Tibial nerve (tissue), 4 donors: ENCODE measurements at regions not wholly inside any gene's neighbourhood (a gene's known extent, or its start where the extent isn't known, plus 50 kb on each side); places are given as distances from the start of the nearest gene placed in this dataset.

Experiments used
- DNase-seq, 2 donors: peaks; one replicate each; pipeline ENCODE4 v3.0.0-alpha.2; 2019; ENCODE audit warnings: low spot score in 2 of 2
- H3K27ac ChIP-seq, 4 donors: fragments of 200-600 bp; sonication (generic) in 3 of 4; one replicate each; pipeline ENCODE4 v1.5.1; 2017 to 2019; ENCODE audit warnings: mild to moderate bottlenecking in 1 of 4
- H3K27me3 ChIP-seq, 2 donors: fragments of 200-600 bp; sonication (generic) in 1 of 2; one replicate each; pipeline versions ENCODE4 v1.5.1 to v1.6.0; 2017 to 2019
- H3K36me3 ChIP-seq, 3 donors: fragments of 200-600 bp; sonication (generic); one replicate each; pipeline ENCODE4 v1.5.1; 2018 to 2019
- H3K4me1 ChIP-seq, 4 donors: fragments of 200-600 bp; sonication (generic) in 3 of 4; one replicate each; pipeline ENCODE4 v1.5.1; 2017 to 2019
- H3K4me3 ChIP-seq, 4 donors: fragments of 200-600 bp; sonication (generic) in 3 of 4; one replicate each; pipeline ENCODE4 v1.5.1; 2017 to 2019; ENCODE audit warnings: mild to moderate bottlenecking in 1 of 4, moderate library complexity in 1 of 4
- H3K9me3 ChIP-seq, 4 donors: fragments of 200-600 bp; sonication (generic) in 3 of 4; one replicate each; pipeline ENCODE4 v1.5.1; 2017 to 2019
- EP300 ChIP-seq, 2 donors: sonication (generic); formaldehyde crosslinking; IDR thresholded peaks; one replicate each; pipeline ENCODE4 v1.6.1; 2017; ENCODE audit warnings: antibody characterized with exemption in 2 of 2, mild to moderate bottlenecking in 1 of 2
- POLR2A ChIP-seq, 2 donors: fragments of 450-650 bp; IDR thresholded peaks; one replicate each; pipeline ENCODE4 v1.6.1; 2017; ENCODE audit warnings: antibody characterized with exemption in 2 of 2, mild to moderate bottlenecking in 2 of 2, moderate library complexity in 2 of 2
- WGBS, 2 donors: methylation state at CpG; one replicate each; pipeline ENCODE4 v1.1.5; 2018; 5-methylcytosine and 5-hydroxymethylcytosine counted together
- TF ChIP-seq, protein P1 (sequence below), 5 experiments: fragments of 200-600 bp in 3 of 5; fragments of 450-650 bp in 2 of 5; sonication (generic) in 3 of 5; IDR thresholded peaks; one replicate each; pipeline ENCODE4 v1.5.1; 2016 to 2019; ENCODE audit warnings: antibody characterized with exemption in 5 of 5, mild to moderate bottlenecking in 3 of 5, moderate library complexity in 2 of 5

DNA sequence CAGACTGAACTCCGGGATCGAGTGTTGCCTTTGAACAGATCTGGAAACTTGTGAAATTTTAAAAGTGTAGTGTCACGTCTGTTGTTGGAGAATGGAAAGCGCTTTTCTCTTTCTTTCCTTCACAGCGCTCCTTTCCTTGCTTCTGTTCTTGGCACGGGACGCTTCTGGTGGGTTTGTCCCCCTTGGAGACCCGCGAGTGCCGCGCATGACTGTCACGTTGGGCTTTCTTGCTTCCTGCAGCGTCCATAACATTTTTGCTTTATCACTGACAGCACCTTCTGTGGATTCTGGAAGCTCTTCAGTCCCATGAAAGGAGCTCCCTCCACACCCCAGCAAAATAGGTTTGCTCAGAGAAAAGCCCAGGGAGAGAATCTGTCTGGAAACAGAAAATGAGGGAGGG lies 193.0 kb upstream of the TMEM132C start:
- TF ChIP-seq EP300 (IDR thresholded peaks at IDR 0.05) (no peak), POLR2A (IDR thresholded peaks at IDR 0.05) (no peak)
- TF ChIP-seq, protein P1, sequence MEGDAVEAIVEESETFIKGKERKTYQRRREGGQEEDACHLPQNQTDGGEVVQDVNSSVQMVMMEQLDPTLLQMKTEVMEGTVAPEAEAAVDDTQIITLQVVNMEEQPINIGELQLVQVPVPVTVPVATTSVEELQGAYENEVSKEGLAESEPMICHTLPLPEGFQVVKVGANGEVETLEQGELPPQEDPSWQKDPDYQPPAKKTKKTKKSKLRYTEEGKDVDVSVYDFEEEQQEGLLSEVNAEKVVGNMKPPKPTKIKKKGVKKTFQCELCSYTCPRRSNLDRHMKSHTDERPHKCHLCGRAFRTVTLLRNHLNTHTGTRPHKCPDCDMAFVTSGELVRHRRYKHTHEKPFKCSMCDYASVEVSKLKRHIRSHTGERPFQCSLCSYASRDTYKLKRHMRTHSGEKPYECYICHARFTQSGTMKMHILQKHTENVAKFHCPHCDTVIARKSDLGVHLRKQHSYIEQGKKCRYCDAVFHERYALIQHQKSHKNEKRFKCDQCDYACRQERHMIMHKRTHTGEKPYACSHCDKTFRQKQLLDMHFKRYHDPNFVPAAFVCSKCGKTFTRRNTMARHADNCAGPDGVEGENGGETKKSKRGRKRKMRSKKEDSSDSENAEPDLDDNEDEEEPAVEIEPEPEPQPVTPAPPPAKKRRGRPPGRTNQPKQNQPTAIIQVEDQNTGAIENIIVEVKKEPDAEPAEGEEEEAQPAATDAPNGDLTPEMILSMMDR (IDR thresholded peaks at IDR 0.05): no peak
- H3K4me3 ChIP-seq: no peak overlapping the region
- DNase-seq: no peak
- no peaks in the 10 kb centered on the region for H3K36me3 ChIP-seq
- no peaks in the 10 kb centered on the region for H3K27me3 ChIP-seq
- H3K4me1 ChIP-seq: peaks cover 0 to 17% (median 0%) of the 10 kb centered on the region in 4 donors
- 88 to 90% methylated on average over 13 of the region's 13 CpGs for WGBS, 2 donors
- peaks cover 0 to 12% (median 0%) of the 10 kb centered on the region in 4 donors for H3K9me3 ChIP-seq
- no peak overlapping the region for H3K27ac ChIP-seq

DNA sequence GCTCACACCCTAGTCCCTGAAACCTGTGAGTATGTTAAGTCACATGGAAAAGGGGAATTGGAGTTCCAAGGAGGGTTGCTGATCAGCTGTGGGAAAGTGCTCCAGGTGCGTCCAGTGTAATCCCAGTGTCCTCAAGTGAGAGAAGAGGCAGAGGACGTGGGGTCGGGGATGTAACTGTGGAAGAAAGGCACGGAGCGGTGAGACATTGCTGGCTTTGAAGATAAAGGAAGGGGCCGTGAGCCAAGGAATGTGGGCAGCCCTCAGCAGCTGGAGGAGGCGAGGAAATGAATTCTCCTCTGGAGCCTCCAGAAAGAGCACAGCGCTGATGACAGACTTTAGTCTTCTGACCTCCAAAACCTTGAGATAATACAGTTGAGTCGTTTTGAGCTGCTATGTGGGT lies 191.6 kb upstream of the TMEM132C start:
- Histone ChIP-seq H3K27ac (no peak overlapping the region), H3K4me3 (no peak overlapping the region), H3K36me3 (no peaks in the 10 kb centered on the region), H3K27me3 (no peaks in the 10 kb centered on the region), H3K4me1 (peaks cover 0 to 17% (median 0%) of the 10 kb centered on the region in 4 donors), H3K9me3 (peaks cover 0 to 12% (median 0%) of the 10 kb centered on the region in 4 donors)
- DNase-seq: no peak
- 88 to 90% methylated on average over 9 of the region's 9 CpGs for WGBS, 2 donors
- TF ChIP-seq POLR2A (IDR thresholded peaks at IDR 0.05) (no peak), EP300 (IDR thresholded peaks at IDR 0.05) (no peak)
- TF ChIP-seq, protein P1 (IDR thresholded peaks at IDR 0.05): no peak

DNA sequence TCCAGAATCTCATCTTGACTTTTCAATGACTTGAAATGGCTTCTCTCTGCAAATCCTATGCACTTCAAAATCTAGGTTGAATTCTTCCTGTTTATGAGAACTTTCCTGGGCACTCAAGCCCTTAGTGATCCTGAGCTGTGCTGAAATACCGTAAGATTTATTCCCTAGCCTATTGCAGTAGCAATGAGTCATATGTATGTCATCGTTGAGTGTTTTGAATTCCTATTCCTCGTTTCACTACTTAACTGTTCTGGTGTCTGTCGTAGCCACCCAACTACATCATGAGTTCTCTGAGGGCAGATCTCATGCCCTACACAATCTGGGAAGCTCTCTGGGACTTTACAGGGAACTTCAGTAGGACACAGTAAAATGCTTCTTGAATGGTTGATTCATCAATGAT lies 190.8 kb upstream of the TMEM132C start:
- DNase-seq: no peak
- peaks cover 0 to 12% (median 0%) of the 10 kb centered on the region in 4 donors for H3K9me3 ChIP-seq
- TF ChIP-seq, protein P1 (IDR thresholded peaks at IDR 0.05): no peak
- TF ChIP-seq EP300 (IDR thresholded peaks at IDR 0.05): no peak
- no peak for TF ChIP-seq POLR2A (IDR thresholded peaks at IDR 0.05)
- no peaks in the 10 kb centered on the region for H3K36me3 ChIP-seq
- 46 to 55% methylated on average over 4 of the region's 4 CpGs for WGBS, 2 donors
- H3K27ac ChIP-seq: no peak overlapping the region
- H3K27me3 ChIP-seq: no peaks in the 10 kb centered on the region
- no peak overlapping the region for H3K4me3 ChIP-seq
- H3K4me1 ChIP-seq: peaks cover 0 to 17% (median 0%) of the 10 kb centered on the region in 4 donors

DNA sequence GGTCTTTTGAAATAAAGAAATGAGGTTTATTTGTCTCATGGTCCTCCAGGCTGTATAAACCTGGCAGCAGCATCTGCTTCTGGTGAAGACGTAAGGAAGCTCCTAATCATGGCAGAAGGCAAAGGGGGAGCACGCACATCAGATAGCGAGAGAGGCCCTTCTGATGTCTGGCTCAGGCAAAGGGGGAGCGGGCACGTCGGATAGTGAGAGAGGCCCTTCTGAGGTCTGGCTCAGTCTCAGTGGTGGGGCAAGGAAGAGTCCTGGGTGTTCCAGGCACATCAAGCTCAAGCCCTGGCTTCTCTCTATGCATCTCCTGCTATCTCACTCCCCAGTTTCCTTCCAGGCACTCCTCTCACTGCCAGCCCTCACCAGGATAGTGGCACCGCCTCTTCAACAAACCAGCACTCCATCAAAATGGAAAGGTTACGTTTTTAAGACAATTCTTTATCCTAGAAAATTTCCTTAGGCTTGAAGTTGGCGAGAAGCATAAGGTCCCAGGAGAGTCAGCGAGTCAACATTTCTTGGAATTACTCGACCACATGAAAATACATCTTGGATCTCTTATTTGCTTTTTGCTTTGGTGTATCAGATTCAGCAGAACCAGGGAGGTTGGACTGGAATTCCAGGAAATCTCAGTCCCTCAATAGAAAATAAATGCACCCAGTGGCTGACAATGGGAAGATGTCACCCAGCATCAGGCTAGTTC lies 189.6 kb upstream of the TMEM132C start:
- peaks cover 0 to 17% (median 0%) of the 10 kb centered on the region in 4 donors for H3K4me1 ChIP-seq
- no peak for DNase-seq
- 66 to 68% methylated on average over 11 of the region's 11 CpGs for WGBS, 2 donors
- H3K4me3 ChIP-seq: no peak overlapping the region
- TF ChIP-seq POLR2A (IDR thresholded peaks at IDR 0.05) (no peak), EP300 (IDR thresholded peaks at IDR 0.05) (no peak)
- TF ChIP-seq, protein P1 (IDR thresholded peaks at IDR 0.05): no peak
- peaks cover 0 to 12% (median 0%) of the 10 kb centered on the region in 4 donors for H3K9me3 ChIP-seq
- no peak overlapping the region for H3K27ac ChIP-seq
- H3K27me3 ChIP-seq: no peaks in the 10 kb centered on the region
- no peaks in the 10 kb centered on the region for H3K36me3 ChIP-seq

DNA sequence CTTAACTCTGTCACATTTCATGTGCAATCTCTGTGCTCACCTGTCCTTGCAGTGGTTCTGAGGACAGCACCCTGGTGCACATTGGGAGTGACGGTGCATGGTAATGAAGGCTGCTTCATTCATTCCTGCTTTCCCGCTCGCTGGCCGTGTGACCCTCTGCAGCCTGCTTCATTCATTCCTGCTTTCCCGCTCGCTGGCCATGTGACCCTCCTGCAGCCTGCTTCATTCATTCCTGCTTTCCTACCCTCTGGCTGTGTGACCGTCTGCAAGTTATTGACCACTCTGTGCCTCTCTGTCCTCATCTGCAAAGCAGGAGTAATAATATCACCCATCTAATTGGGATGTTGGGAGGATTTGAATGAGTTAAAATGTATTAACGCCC lies 189.1 kb upstream of the TMEM132C start:
- Histone ChIP-seq H3K9me3 (peaks cover 0 to 12% (median 0%) of the 10 kb centered on the region in 4 donors), H3K36me3 (no peaks in the 10 kb centered on the region), H3K27ac (no peak overlapping the region), H3K4me3 (no peak overlapping the region), H3K27me3 (no peaks in the 10 kb centered on the region), H3K4me1 (peaks cover 0 to 17% (median 0%) of the 10 kb centered on the region in 4 donors)
- WGBS, 2 donors: 76 to 82% methylated on average over 8 of the region's 8 CpGs
- TF ChIP-seq POLR2A (IDR thresholded peaks at IDR 0.05): no peak
- TF ChIP-seq EP300 (IDR thresholded peaks at IDR 0.05): no peak
- TF ChIP-seq, protein P1 (IDR thresholded peaks at IDR 0.05): no peak
- no peak for DNase-seq
